Smooth muscle cell of the brain vasculature (primary cell): ENCODE measurements at regions not wholly inside any gene's neighbourhood (a gene's known extent, or its start where the extent isn't known, plus 50 kb on each side); places are given as distances from the start of the nearest gene placed in this dataset.
"Not testable (repeated sequence)": the region's sequence is repeated elsewhere in the genome, so short reads cannot be mapped to it uniquely, and the experiment has no call there.

ENCODE experiments used
- DNase-seq: peaks from one replicate; pipeline ENCODE4 v3.0.0-alpha.2; 2012; ENCODE audit warnings: low read depth, low spot score

DNA sequence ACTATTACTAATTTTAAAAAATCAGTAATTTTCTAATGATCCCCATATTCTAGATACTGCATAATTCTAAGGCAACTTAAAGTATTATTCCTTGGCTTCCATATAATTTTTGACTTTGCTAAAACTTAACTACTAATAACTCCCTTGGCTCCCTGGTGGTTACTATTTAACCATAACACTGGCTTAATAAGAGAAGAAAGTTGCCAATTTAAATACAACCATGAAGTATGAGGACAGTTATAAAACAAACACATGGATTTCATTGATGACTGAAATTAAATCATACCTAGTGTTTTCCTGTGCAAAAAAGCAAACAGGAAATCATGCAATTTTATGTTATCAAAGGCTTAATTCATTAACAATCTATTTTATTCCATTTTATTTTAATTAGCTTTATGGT, 1073.9 kb downstream of the GRM8 start:
- DNase-seq = no peak

DNA sequence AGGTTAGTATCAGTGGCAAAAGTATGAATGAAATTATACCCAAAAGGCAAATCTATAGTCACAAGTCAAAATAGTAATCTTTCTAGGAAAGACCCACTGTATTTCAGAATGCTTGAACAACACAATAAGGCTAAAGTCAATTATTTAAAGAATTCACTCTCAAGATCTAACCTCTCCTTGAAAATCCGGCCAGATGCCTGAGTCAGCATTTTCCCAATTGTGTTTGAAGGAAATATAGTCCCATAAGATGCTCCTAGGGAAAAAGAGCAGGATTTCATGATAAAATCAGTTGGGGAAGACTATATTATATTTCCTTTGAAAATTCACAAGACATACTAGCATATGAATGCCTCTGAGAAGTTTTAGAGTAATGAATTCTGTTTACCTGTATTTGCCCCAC, 1075.0 kb downstream of the GRM8 start:
- DNase-seq = no peak

DNA sequence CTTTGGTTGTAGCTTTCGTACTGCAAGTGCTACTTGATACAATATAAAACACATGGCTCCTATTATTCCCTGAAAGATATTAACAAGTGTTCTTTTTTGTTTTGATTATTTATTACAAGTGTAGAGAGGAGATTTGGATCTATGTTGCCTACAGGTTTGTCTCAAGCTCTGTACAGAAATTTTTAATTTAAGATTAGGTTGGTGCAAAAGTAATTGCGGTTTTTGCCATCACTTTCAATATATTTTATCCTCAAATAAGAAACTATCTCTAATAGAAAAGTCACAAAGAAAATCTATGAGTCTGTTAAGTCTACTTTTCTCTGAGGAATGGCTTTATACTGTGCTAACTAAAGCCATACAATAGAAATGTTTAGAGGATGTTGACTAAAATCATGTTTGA, 1086.1 kb downstream of the GRM8 start:
- DNase-seq = no peak

DNA sequence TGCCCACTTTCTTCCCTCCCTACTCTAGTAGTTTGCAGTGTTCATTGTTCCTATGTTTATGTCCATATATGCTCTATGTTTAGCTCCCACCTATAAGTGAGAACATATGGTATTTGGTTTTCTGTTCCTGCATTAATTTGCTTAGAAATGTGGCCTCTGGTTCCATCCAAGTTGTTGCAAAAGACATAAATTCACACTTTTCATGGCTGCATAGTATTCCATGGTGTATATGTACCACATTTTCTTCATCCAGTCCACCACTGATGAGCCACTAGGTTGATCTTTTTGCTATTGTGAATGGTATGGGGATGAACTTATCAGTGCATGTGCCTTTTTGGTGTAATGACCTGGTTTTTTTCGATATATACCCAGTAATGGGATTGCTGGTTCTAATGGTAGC, 1089.1 kb downstream of the GRM8 start:
- no peak for DNase-seq

DNA sequence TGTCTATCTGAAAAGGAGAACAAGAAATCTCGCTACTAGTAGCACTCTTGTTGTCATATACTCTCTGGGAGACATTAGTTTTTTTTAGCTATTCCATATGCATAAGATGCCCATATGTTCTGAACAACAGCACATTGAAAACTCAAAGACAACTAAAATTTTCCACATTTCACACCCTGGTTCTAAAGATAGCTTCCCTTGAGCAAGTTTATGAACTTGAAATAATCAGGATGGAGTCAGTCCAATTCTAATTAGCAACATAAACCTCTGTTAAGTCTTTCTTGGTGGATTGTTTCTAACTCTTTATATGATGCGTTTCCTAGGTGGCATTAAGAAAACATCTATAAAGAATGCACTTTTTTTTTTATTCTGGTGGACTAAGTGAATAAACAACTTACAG, 1095.3 kb downstream of the GRM8 start:
- DNase-seq = no peak

DNA sequence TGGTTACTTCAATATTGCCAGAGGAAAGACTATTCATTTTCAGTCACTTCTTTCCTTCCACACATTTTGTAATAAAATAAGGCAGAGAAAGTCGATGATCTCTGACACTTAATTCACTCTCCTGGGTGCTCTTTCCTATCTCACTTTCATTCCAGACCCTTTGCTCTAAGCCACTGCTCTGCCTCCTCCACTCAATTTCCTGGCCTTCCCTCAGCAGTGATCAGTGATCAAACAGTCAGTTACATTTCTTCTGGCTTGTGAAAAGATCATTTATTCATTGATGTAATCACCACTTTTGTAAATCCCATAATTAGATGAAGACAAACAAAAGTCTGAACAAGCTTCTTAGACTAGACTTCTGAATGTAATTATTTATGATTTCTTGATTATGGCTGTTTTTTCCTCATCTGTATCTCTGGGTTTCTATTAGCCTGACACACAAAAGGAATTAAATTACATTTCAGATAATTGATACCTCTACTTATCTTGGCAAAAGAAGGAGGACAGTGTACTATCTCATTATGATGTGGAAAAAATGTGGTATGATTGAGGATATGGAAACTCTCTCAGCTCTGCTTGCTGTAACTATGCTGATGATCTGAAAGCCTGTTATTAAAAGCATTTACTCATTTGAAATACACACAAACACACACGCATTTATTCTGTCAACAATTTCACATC, 1102.3 kb downstream of the GRM8 start:
- no peak for DNase-seq

DNA sequence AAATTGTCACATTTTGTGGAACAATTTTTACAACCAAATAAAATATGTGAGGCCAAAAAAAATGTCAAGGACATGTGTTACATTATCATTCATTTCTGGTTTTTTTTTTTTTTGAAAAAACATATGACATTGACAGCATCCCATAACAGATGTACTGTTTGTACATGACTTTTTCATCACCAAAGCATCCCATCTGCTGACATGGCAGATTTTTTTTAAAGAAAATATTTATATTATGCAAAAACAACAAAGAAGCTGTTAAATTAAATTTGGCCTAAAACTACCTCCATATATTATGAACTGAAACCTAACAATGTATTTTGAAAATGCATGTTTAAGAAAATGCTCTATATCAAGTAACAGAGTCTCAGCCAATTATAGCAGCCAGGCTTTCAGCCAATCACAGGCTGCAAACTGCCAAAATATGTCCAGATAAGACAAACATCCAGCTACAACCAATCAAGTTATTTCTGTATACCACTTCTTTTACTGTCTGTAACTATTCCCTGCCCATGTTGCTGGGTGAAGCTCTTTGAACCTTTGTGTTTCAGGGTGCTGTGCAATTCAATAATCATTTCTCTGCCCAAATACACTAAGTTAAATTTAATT, 1111.8 kb downstream of the GRM8 start:
- DNase-seq = no peak

DNA sequence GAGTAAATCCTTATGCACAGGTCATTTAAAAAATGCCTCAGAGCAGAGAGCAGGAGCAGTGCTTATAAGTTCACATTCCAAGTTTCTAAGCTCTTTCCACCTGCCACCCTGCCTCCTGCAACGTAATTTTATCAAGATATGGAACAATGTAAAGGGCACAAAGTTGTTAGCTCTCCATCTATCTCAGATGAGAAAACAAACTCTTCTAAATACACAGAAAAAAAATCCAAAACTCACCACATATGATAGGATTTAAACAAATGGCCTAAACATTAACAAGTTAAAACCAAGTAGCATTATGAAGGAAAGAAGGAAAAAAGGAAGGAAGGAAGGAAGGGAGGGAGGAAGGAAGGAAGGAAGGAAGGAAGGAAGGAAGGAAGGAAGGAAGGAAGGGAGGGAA, 1132.8 kb downstream of the GRM8 start:
- no peak for DNase-seq

DNA sequence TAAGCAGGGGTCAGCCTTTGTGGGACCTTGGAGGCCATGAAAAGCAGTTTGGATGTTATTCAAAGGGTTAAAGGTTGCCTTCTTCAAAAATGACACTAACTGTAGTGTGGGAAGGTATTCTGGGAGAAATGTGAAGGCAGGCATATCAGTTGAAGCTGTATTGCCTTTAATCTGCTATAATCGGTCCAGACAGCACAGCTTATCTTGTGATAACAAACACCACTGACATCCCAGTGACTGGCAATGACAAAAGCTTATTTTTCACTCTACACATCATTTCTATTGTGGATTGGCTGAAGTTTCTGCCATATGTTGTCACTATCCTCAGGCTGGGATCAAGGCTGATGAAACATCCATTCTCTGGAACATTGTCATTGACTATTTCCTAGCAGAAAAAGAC, 1149.2 kb downstream of the GRM8 start:
- DNase-seq = no peak

DNA sequence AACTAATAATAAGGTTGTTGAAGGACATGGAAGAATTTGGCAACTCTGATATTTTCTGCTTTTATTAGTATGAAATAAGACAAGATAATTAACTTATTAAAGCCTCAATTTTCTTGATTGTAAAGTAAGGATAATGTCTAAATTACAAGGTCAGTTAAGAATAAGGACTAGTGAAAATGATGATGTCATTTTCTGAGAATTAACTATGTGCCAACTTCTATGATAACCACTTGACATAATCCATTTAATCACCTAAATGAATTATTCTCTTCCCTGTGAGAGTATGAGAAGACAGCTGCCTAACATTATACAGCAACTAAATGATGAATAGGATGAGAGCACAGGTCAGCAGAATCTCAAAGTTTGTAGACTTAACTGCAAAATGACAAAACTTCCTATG, 1153.4 kb upstream of the POT1 start:
- no peak for DNase-seq

DNA sequence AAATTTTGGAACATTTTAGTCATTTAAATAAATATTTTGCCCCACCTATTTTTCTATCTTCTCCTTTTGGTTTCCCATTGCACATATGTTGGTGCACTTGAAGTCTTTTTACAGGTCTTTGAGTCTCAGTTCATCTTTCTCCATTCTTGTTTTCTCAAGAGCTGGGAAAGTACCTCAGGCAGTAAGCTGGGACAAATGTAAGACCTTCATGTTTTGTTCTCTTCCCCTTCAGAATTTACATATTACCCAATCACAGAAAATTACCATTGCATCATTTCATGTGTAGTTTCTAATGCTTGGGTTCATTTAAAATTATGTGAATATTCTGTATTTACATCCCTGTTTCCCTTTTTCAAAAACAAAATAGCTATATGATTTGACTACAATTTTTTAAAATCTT, 1150.0 kb upstream of the POT1 start:
- no peak for DNase-seq

DNA sequence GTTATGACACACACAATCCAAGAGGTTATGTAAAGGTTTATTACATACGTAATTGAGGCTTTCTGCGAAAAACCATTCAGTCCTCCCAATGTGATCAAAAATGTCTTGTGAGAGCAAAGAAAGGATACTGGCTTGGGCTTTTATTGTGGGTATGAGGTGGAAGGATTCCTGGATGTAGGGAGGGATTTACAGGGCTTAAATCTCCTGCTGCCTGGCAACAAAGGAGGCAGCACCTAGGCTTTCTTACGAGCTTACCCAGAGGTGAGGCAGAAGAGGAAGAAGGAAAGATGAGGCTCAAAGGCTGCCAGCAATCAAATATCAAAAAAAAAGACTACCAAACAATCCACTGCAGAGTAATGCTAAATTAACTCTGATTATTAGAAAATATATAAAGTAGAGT, 1149.5 kb upstream of the POT1 start:
- DNase-seq = no peak

DNA sequence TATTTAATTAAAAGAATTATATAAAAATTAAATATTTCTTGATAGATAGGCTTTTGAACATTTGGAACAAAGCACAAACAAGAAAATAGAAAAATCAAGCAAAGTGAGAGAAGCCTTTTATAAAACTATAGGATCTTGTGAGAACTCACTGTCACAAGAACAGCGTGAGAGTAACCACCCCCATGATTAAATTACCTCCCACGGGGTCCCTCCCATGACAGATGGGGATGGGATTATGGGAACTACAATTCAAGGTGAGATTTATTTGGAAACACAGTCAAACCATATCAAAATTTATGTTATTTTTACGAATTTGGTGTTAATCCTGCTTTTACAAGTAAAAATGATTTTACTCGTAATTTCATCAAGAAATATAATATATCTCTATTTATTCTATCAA, 1136.1 kb upstream of the POT1 start:
- no peak for DNase-seq

DNA sequence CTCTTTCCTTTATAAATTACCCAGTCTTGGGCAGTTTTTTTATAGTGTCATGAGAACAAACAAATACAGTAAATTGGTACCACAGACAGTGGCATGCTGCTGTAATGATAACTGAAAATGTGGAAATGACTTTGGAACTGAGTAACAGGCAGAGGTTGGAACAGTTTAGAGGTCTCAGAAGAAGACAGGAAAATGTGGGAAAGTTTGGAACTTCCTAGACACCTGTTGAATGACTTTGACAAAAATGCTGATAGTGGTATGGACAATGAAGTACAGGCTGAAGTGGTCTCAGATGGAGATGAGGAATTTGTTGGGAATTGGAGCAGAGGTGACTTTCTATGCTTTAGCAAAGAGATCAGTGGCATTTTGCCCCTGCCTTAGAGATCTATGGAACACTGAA, 1128.4 kb upstream of the POT1 start:
- no peak for DNase-seq

DNA sequence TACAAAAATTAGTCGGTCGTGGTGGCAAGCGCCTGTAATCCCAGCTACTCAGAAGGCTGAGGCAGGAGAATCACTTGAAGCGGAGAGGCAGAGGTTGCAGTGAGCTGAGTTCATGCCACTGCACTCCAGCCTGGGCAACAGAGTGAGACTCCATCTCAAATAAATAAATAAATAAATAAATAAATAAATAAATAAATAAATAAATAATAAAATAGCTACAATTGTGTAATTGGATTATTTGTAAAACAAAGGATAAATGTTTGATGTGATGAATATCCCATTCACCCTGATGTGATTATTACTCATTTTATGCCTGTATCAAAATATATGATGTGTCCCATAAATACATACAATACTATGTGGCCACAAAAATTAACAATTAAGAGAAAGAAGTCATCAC, 1127.0 kb upstream of the POT1 start:
- DNase-seq = not testable (repeated sequence)

DNA sequence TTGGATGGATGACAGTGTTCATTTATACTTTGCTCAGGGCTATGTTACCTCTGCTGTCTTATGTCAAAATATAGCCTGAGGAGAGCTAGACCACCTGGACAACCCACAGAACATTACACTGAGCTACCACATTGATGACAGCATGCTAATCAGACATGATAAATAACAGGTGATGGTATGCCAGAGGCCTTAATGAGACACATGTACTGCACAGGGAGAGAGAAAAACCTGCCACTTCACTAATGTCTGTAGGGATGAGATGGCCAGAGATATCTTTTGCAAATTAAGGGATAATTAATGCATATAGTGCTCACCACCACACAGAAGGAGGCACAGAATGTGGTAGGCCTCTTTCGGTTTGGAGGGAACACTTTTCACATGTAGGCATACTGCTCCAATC, 1122.6 kb upstream of the POT1 start:
- no peak for DNase-seq

DNA sequence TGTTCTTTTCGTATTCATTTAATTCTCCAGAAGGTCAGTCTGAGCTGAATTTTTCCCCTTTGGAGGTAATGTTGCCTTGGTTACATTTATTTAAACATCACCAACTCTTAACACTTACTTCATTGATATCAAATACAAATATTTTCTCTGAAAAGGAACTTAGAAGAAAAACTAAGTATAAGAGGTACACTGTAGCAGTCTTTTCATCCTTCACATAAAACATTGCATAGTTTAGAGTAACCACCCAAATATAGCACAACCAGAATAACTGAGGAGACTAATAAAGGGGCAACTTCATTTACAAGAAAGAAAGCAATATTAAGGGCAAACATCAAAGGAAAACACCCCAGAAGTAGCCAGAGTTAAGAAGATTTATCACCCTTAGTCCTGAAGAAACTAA, 1115.0 kb upstream of the POT1 start:
- no peak for DNase-seq

DNA sequence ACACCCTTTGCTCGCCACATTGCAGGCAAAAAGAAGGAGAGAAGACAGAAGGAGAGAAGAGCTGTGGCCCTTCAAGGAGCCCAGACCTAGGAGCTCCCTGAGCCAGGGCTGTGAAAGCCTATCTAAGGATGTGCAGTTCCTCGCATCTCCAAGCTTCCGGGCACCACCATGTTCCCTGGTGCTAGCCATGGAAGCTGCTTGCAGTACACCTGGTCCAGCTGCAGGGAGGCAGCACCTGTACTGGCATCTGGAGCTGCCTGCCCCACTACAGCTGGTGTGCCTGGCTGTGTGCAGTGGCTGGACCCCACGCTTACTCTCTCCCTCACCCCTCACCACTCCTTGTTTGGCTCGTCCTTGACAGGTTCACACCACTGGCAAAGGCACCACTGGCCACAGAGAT, 1111.8 kb upstream of the POT1 start:
- DNase-seq = no peak

DNA sequence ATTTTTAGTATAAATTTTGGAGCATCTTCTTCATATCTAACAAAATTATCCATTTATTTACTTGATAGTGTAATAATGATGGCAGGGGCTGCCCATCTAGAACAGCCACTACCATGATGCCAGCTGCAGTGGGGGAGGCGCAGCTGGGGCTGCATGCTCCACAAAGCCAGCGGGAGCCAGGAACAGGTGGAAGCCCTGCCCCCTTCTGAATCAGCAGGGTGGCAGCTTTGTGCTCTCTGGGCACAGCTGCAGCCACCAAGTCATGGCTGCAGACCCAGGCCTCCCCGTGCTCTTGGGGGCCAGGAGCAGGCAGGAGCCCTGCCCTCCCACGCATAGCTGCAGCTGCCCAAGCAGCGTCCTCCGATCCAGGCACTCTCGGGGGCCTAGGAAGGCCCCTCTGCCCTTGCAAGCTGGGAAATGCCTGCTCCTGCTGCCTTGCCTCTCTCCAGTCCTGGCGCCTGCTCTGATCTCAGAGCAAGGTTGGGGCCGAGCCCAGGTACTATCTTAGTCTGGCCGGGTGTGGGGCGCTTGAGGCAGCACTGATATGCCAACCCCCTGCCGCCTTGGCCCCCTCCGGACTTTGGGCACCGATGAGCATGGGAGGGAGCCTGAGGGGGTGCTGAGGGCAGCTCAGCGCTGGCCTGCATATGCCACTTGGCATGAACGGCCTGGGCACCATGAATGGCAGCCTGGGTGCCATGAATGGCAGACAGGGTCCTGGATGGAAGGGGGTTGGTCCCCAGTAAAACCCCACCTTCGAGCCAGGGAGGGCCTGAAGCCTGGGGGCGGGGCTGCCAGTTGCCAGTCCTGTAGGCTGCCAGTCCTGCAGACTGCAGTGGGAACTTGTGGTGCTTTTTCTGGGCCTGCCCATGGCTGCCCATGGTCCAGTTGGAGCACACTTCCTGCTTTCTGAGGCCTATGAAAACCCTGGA, 1110.8 kb upstream of the POT1 start:
- DNase-seq = no peak

DNA sequence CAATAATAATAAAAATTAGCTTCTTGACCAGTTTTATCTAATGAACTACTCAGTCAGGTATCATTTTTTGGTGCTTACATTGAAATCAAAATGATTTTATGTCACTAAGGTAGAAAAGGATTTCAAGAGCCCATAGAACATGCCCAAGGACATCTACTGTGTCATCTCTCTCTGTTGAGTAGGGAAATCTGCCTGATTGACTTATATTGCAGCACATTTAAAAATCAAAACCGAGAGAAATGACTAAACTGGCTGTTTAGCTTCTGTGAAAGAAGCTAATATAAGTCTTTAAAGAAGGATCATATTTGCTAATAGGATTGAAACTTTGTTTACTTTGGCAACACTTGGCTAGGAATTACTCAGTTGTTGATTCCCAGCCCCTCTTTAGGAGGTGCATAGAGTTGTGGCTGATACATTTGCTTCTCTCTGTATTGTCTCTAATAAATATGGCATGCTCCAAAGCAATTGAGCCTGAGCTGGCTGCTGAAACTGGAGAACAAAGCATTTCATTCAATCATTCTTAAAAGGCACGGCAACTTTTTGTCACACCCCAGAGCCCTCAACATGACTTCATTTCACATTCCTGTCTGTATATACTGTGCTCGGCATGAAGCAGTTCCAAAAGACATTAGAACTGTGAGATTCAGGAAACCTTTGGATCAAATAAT, 1096.9 kb upstream of the POT1 start:
- no peak for DNase-seq

DNA sequence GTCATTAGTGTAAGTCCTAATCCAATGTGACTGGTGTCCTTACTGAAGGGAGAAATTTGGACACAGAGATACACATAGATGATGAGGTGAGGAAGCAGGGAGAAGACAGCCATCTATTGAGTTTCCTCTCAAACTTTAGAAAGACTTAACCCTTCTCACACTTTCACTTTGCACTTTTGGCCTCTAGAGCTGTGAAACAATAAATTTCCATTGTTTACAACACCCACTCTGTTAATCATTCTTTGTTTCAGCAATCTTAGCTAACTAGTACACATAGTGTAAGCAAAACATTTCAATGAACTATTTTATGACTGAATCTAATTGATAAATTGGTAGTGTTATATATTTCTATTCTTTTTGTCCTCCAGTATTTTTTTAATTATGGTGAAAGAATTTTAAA, 1092.8 kb upstream of the POT1 start:
- no peak for DNase-seq

DNA sequence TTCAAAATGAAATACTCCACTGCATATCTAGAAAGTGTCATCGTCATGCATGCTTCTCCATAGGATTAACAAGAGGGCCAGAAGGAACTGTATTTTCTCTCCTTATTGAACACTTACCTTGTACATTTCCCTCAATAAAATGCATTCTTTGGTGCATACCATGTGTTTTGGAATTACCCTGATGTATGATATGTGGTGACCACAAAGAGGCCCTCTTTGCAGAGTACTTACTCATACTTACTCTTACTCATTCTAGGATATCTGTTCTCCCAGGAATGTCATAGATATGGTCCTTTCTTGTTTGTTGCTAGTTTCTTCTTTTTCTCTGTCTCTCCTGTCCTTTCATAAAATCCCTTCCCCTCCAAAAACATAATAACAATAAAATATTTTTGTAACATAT, 1087.1 kb upstream of the POT1 start:
- no peak for DNase-seq
